SK-N-SH (cell line): ENCODE measurements at regions not wholly inside any gene's neighbourhood (a gene's known extent, or its start where the extent isn't known, plus 50 kb on each side); places are given as distances from the start of the nearest gene placed in this dataset.

Source experiments
- CTCF ChIA-PET: fragments of 300-600, 350-600 bp; formaldehyde crosslinking; extraction: SDS; loops from one replicate; lab custom pipeline; 2021; lab: Yijun Ruan, JAX
- POLR2A ChIA-PET: fragments of 350-600 bp; sonication (Branson Sonifier 250); formaldehyde crosslinking; extraction: SDS; loops from one replicate; lab custom pipeline; 2020; ENCODE audit warnings: antibody characterized with exemption, inconsistent platforms; lab: Yijun Ruan, JAX
- DNase-seq: peaks from one replicate; pipeline ENCODE4 v3.0.0; 2012
- H2AFZ ChIP-seq: fragments of 200-600 bp; sonication (generic); 2 replicates; pipeline ENCODE4 v1.8.1; 2016; ENCODE audit warnings: antibody characterized with exemption, mild to moderate bottlenecking, low read depth
- H3F3A ChIP-seq: fragments of 200-600 bp; sonication (generic); replicated peaks from 2 replicates; pipeline ENCODE3; 2016; ENCODE audit warnings: antibody characterized with exemption, mild to moderate bottlenecking; ENCODE audit not compliant: insufficient read depth
- H3K27ac ChIP-seq, 2 experiments: fragments of 200-500 bp in 1 of 2; fragments of 200-600 bp in 1 of 2; sonication (Bioruptor generic) in 1 of 2; sonication (generic), shearing (Covaris generic) in 1 of 2; 2 replicates each; pipeline versions ENCODE4 v1.5.1 to v1.6.1; 2014 to 2016; ENCODE audit warnings: low read depth in 2 of 2, inconsistent platforms in 1 of 2, low read length in 1 of 2, mild to moderate bottlenecking in 1 of 2, mixed read lengths in 1 of 2
- H3K27me3 ChIP-seq: fragments of 200-600 bp; sonication (generic), shearing (Covaris generic); 2 replicates; pipeline ENCODE4 v1.6.1; 2016; ENCODE audit warnings: mixed run types; ENCODE audit not compliant: insufficient read depth
- H3K36me3 ChIP-seq, 2 experiments: fragments of 200-500 bp in 1 of 2; fragments of 200-600 bp in 1 of 2; sonication (Bioruptor generic) in 1 of 2; sonication (generic) in 1 of 2; replicated peaks in 1 of 2; 2 replicates each; pipeline versions ENCODE3 to v1.5.1; 2014 to 2016; ENCODE audit warnings: low read length in 1 of 2, mild to moderate bottlenecking in 1 of 2; ENCODE audit not compliant: insufficient read depth in 2 of 2, control insufficient read depth in 1 of 2
- H3K4me1 ChIP-seq, 2 experiments: fragments of 200-500 bp in 1 of 2; fragments of 200-600 bp in 1 of 2; sonication (Bioruptor generic) in 1 of 2; sonication (generic), shearing (Covaris generic) in 1 of 2; 2 replicates each; pipeline versions ENCODE4 v1.5.1 to v1.6.1; 2014 to 2016; ENCODE audit warnings: low read depth in 1 of 2, low read length in 1 of 2, mixed run types in 1 of 2; ENCODE audit not compliant: insufficient read depth in 2 of 2, control insufficient read depth in 1 of 2
- H3K4me2 ChIP-seq: fragments of 200-600 bp; sonication (generic), shearing (Covaris generic); 2 replicates; pipeline ENCODE4 v1.6.1; 2017; ENCODE audit warnings: mixed run types
- H3K4me3 ChIP-seq, 2 experiments: fragments of 200-500 bp in 1 of 2; fragments of 200-600 bp in 1 of 2; sonication (Bioruptor generic) in 1 of 2; sonication (generic), shearing (Covaris generic) in 1 of 2; 2 replicates each; pipeline versions ENCODE4 v1.5.1 to v1.8.1; 2014 to 2016; ENCODE audit warnings: low read depth in 2 of 2, inconsistent platforms in 1 of 2, low read length in 1 of 2, mild to moderate bottlenecking in 1 of 2, mixed read lengths in 1 of 2, moderate library complexity in 1 of 2
- H3K79me2 ChIP-seq: fragments of 200-600 bp; sonication (generic); 2 replicates; pipeline ENCODE4 v1.8.1; 2017; ENCODE audit warnings: mild to moderate bottlenecking; ENCODE audit not compliant: insufficient read depth
- H3K9ac ChIP-seq: fragments of 200-600 bp; sonication (generic); 2 replicates; pipeline ENCODE4 v1.6.1; 2017; ENCODE audit warnings: mixed run types
- H3K9me2 ChIP-seq: fragments of 200-600 bp; sonication (generic); 2 replicates; pipeline ENCODE4 v1.6.1; 2017; ENCODE audit warnings: mixed run types
- H3K9me3 ChIP-seq: fragments of 200-600 bp; sonication (generic); 2 replicates; pipeline ENCODE4 v1.6.1; 2017; ENCODE audit warnings: mixed run types, mild to moderate bottlenecking, moderate library complexity
- H4K20me1 ChIP-seq: fragments of 200-600 bp; sonication (generic); 2 replicates; pipeline ENCODE4 v1.6.1; 2017; ENCODE audit warnings: mild to moderate bottlenecking, mixed run types; ENCODE audit not compliant: insufficient read depth
- FOXJ3 ChIP-seq: sonication (generic); formaldehyde crosslinking; IDR thresholded peaks from 2 replicates; pipeline ENCODE4 v1.5.1; 2020; ENCODE audit warnings: mild to moderate bottlenecking, missing genetic modification reagents
- FOXM1 ChIP-seq: IDR thresholded peaks from 2 replicates; pipeline ENCODE4 v1.4.0; 2012; ENCODE audit warnings: low read depth, mild to moderate bottlenecking
- GABPA ChIP-seq: IDR thresholded peaks from 2 replicates; pipeline ENCODE4 v1.4.0; 2012; ENCODE audit warnings: low read depth, mild to moderate bottlenecking
- MAX ChIP-seq: IDR thresholded peaks from 2 replicates; pipeline ENCODE4 v1.4.0; 2012; ENCODE audit warnings: low read depth
- NFIC ChIP-seq: IDR thresholded peaks from 2 replicates; pipeline ENCODE4 v1.4.0; 2012; ENCODE audit warnings: borderline replicate concordance
- NRF1 ChIP-seq: IDR thresholded peaks from 2 replicates; pipeline ENCODE4 v1.6.1; 2012; ENCODE audit warnings: low read depth, mild to moderate bottlenecking, low read length
- POLR2AphosphoS5 ChIP-seq: IDR thresholded peaks from 2 replicates; pipeline ENCODE4 v1.6.1; 2012; ENCODE audit warnings: low read depth, low read length
- RAD21 ChIP-seq: IDR thresholded peaks from 2 replicates; pipeline ENCODE4 v1.6.1; 2012; ENCODE audit warnings: mild to moderate bottlenecking, low read length
- TEAD4 ChIP-seq: IDR thresholded peaks from 2 replicates; pipeline ENCODE4 v1.4.0; 2012; ENCODE audit warnings: mild to moderate bottlenecking, borderline replicate concordance; ENCODE audit not compliant: insufficient read depth
- USF1 ChIP-seq: IDR thresholded peaks from 2 replicates; pipeline ENCODE4 v1.4.0; 2012; ENCODE audit warnings: low read depth, borderline replicate concordance
- YY1 ChIP-seq: IDR thresholded peaks from 2 replicates; pipeline ENCODE4 v1.4.0; 2012; ENCODE audit warnings: low read depth, mild to moderate bottlenecking
- ZBTB33 ChIP-seq: IDR thresholded peaks from 2 replicates; pipeline ENCODE4 v1.4.0; 2012; ENCODE audit warnings: low read depth, borderline replicate concordance
- whole genome bisulfite sequencing: methylation state at CpG from one replicate; pipeline ENCODE4 v1.1.6; 2017; ENCODE audit warnings: low lambda C conversion rate; 5-methylcytosine and 5-hydroxymethylcytosine counted together
- TF ChIP-seq, protein P1 (sequence below): fragments of 150-350 bp; IDR thresholded peaks from 2 replicates; pipeline ENCODE4 v1.6.1; 2017; ENCODE audit warnings: antibody characterized with exemption, low read length, low read depth, borderline replicate concordance
- TF ChIP-seq, protein P2 (sequence below): IDR thresholded peaks from 2 replicates; pipeline ENCODE4 v1.6.1; 2012; ENCODE audit warnings: mild to moderate bottlenecking, low read depth, low read length, moderate library complexity

- POLR2A ChIA-PET = no interaction called here
- Histone ChIP-seq H3K27ac (peak overlapping the region in 1 of 2 experiments; percentile 86; a peak in 2 of 4 replicates), H3K9me2 (no peaks in the 10 kb centered on the region), H3K9ac (no peak overlapping the region), H3K4me2 (no peak overlapping the region), H2AFZ (no peak overlapping the region; the same call in 1 of the 2 replicates), H3K4me3 (no peak overlapping the region), H3K9me3 (0 out of 2 replicates have a peak, but pooled peaks cover 4% of the 10 kb centered on the region), H3K79me2 (no peaks in the 10 kb centered on the region), H3K36me3 (no peaks in the 10 kb centered on the region), H3F3A (no peaks in the 10 kb centered on the region), H3K4me1 (peaks cover 7 to 16% of the 10 kb centered on the region in 2 experiments; a peak in 3 of 4 replicates), H3K27me3 (no peaks in the 10 kb centered on the region), H4K20me1 (no peaks in the 10 kb centered on the region)
- TF ChIP-seq NFIC = peak; percentile 29
- no peak for TF ChIP-seq POLR2AphosphoS5
- DNase-seq = peak; percentile 35
- CTCF ChIA-PET = interaction anchor here (0.7 kb wide), 1 partner anchor 339 kb away, joined by 3 read pairs; no protein-coding TSS in a partner anchor
- WGBS = 88% methylated on average over 1 of the region's 1 CpG
Measured at GRCh38 chr5:71905834-71906711, 187.0 kb downstream of the CARTPT start.

DNA sequence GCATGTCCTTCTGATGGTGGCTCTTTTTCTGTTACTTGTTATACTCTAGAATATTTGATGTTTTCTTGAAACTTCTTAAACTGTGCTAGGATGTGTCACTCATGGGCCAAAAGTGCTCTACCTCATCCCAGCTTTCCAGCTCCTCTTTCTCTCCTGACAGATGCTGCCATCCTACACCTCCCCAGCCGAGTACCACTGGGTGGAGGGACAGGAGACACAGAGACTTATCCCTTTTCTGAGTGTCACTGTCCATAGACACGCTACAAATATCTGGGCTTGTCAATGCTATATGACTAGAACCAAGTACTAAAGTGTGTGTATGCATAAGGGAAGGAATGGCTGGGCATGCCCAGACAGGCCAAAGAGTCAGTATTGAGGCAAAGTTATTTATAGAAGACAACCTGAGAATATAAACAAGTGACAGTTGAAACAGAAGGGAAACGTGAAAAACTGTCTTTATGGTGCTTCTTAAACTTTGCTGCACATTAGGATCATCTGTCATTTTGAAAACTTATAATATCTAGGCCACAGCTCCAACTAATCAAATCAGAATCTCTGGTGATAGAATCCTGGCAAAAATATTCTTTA lies 188.0 kb downstream of the CARTPT start:
- TF ChIP-seq YY1 (no peak), TEAD4 (no peak), GABPA (no peak), MAX (no peak), FOXJ3 (CRISPR knock-in tag) (no peak), NRF1 (no peak), ZBTB33 (no peak), USF1 (no peak), FOXM1 (no peak), RAD21 (no peak)
- TF ChIP-seq, protein P1, sequence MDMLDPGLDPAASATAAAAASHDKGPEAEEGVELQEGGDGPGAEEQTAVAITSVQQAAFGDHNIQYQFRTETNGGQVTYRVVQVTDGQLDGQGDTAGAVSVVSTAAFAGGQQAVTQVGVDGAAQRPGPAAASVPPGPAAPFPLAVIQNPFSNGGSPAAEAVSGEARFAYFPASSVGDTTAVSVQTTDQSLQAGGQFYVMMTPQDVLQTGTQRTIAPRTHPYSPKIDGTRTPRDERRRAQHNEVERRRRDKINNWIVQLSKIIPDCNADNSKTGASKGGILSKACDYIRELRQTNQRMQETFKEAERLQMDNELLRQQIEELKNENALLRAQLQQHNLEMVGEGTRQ = no peak
- TF ChIP-seq, protein P2, sequence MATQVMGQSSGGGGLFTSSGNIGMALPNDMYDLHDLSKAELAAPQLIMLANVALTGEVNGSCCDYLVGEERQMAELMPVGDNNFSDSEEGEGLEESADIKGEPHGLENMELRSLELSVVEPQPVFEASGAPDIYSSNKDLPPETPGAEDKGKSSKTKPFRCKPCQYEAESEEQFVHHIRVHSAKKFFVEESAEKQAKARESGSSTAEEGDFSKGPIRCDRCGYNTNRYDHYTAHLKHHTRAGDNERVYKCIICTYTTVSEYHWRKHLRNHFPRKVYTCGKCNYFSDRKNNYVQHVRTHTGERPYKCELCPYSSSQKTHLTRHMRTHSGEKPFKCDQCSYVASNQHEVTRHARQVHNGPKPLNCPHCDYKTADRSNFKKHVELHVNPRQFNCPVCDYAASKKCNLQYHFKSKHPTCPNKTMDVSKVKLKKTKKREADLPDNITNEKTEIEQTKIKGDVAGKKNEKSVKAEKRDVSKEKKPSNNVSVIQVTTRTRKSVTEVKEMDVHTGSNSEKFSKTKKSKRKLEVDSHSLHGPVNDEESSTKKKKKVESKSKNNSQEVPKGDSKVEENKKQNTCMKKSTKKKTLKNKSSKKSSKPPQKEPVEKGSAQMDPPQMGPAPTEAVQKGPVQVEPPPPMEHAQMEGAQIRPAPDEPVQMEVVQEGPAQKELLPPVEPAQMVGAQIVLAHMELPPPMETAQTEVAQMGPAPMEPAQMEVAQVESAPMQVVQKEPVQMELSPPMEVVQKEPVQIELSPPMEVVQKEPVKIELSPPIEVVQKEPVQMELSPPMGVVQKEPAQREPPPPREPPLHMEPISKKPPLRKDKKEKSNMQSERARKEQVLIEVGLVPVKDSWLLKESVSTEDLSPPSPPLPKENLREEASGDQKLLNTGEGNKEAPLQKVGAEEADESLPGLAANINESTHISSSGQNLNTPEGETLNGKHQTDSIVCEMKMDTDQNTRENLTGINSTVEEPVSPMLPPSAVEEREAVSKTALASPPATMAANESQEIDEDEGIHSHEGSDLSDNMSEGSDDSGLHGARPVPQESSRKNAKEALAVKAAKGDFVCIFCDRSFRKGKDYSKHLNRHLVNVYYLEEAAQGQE = no peak
- H3K9me2 ChIP-seq = no peaks in the 10 kb centered on the region
- POLR2A ChIA-PET = no interaction called here
- no peaks in the 10 kb centered on the region for H3K36me3 ChIP-seq
- H3K4me3 ChIP-seq = no peak overlapping the region
- H3K27ac ChIP-seq = peak overlapping the region in 1 of 2 experiments; percentile 86; a peak in 2 of 4 replicates
- H3K9me3 ChIP-seq = 0 out of 2 replicates have a peak, but pooled peaks cover 4% of the 10 kb centered on the region
- no peaks in the 10 kb centered on the region for H4K20me1 ChIP-seq
- WGBS = 70% methylated on average over 3 of the region's 3 CpGs
- H3K79me2 ChIP-seq = no peaks in the 10 kb centered on the region
- H3F3A ChIP-seq = no peaks in the 10 kb centered on the region
- no peak for DNase-seq
- H3K4me2 ChIP-seq = no peak overlapping the region
- no peak overlapping the region for H3K9ac ChIP-seq
- H3K27me3 ChIP-seq = no peaks in the 10 kb centered on the region
- H2AFZ ChIP-seq = peak overlapping the region; percentile 82
- H3K4me1 ChIP-seq = peaks cover 7 to 16% of the 10 kb centered on the region in 2 experiments; a peak in 3 of 4 replicates
- CTCF ChIA-PET = interaction anchor here (0.7 kb wide), 1 partner anchor 437 kb away, joined by 3 read pairs; no protein-coding TSS in a partner anchor
